ENCODE measurements at regions not wholly inside any gene's neighbourhood (a gene's known extent, or its start where the extent isn't known, plus 50 kb on each side); places are given as distances from the start of the nearest gene placed in this dataset.
A peak's percentile ranks its signal among the peaks of the same experiment; 100 is the strongest.

GRCh38 chr7:13336227-13336626 is 648.8 kb downstream of the ARL4A start:
- no peak for DNase-seq

DNA sequence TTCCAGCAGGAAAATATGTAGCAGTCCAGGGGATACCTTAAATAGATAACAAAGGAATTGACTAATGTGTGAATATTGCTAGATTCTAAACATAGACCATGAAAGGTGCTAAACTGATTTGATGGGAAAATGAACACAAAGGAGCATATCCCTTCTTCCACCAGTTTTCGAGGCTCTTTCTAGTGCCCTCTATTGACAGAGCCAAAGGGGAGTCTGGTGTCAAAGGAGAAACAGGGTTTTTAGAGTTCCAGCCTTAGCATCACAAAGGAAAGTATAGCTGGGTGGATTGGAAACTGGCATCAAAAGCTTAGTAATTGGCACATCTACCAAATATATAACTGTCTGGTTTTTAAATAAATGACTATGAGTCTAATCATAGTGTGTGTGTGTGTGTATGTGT is 636.8 kb downstream of the ETV1 start:
- no peak for DNase-seq

DNA sequence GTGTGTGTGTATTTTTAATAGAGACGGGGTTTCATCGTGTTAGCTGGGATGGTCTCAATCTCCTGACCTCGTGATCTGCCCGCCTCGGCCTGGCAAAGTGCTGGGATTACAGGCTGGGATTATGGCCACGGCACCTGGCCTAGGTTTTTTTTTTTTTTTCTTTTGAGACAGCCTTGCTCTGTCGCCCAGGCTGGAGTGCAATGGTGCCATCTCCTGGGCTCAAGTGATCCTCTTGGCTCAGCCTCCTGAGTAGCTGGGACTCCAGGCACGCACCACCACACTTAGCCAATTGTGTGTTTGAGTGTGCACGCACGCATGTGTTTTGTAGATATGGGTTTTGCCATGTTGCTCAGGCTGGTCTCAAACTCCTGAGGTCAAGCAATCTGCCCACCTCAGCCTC is 629.8 kb downstream of the ETV1 start:
- peak; percentile 7 for DNase-seq

GRCh38 chr7:13386741-13387140 is 602.7 kb downstream of the ETV1 start:
- no peak for DNase-seq

DNA sequence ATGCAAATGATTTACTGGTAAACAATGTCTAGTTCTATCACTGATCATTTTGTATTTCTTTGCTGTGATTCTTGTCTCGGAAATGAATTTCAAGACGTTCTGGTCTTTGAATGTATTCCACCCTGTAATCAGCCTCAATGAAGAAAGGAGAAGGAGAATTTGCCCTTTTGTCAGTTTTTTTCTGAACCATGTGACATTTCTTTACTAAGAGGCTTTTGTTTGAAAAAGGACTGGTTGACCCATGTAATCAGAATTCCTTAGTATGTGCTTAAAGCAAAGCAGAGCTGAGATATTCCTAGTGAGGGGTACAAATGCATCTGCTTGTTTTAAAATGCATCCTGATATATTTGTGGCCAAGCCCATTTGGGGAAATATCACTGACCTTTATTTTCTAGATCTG is 581.6 kb downstream of the ETV1 start:
- DNase-seq, result no peak

- DNase-seq, result no peak
Measured at GRCh38 chr7:13411151-13411550, 578.3 kb downstream of the ETV1 start.

GRCh38 chr7:13411636-13412035 is 577.8 kb downstream of the ETV1 start:
- DNase-seq, result no peak

GRCh38 chr7:13414181-13414580 is 575.3 kb downstream of the ETV1 start:
- no peak for DNase-seq

GRCh38 chr7:13414661-13415107 is 574.8 kb downstream of the ETV1 start:
- DNase-seq, result no peak

- DNase-seq, result no peak
Measured at GRCh38 chr7:13416071-13416470, 573.4 kb downstream of the ETV1 start.

GRCh38 chr7:13416544-13416943 is 572.9 kb downstream of the ETV1 start:
- no peak for DNase-seq

- DNase-seq, result no peak
Measured at GRCh38 chr7:13420726-13421125, 568.7 kb downstream of the ETV1 start.

DNA sequence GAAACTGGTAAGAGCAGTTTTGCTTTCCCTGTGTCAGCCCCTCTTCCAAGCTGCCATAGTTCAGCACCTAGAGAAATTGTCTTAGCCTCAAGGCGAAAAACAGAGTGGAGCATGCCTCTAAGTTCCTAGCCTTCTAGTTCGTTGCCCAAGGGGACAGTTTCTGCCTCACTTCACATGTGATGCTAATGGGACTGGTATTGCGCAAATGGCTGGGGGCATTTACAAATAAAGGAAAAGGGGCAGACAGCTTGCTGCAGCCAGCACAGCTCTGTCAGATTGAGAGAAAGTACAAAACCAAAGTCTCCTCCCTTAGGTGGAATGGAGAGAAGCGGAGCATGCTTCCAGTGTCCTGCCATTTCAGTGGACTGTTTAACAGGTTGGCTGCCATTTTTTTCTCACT is 567.7 kb downstream of the ETV1 start:
- no peak for DNase-seq

DNA sequence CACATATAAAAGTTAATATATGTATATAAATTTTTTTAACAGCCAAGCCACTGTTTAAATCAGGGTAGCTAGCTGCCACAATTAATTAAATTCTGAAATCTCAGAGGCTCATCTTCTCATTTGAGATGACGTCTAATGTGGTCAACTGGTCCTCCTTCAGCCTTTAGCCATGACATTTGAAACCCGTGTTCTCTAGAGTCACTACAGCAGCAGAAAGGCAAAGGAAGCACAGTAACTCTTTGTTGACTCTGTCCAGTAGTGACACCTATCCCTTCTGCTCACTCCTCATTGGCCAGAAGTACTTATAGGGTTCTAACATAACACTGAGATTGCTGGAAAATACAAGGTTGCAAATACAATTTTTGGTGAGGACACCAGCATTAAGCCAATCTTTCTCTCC is 555.5 kb downstream of the ETV1 start:
- no peak for DNase-seq

GRCh38 chr7:13442226-13442625 is 547.2 kb downstream of the ETV1 start:
- no peak for DNase-seq

DNA sequence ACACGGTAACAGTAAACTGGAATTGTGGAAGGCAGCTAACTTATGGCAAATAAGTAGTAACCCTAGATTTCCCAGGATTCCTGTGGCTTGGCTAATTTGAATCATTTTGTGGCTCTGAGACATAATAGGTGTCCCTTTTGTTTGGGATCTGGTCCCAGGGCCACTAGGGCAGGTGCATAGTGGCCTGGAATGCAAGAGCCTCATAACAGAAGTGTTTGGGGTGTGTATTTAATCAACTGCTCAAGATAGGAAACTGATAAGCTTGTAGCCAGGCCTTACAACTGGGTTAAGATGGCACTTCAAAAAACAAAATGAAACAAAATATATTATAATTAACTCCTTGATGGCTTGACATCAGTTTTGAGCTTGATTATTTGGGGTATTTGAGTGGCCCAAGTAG is 541.8 kb downstream of the ETV1 start:
- no peak for DNase-seq

DNA sequence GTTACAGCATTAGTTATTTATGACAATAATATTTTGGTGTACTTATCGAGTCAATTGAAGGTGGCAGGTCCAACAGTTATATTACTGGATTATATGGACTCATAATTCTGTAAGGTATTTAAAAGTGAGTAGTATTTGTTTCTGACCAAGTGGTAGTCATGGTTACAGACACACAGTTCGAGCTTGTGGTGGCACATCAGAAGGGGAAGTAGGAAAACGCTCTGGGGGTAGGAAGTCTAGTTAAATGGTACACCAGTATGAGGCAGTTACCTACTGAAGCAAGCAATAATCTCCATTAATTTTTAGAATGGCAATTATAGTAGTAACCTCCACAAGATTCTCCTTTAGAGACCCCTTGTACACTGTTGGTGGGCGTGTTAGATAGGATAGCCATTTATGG is 541.2 kb downstream of the ETV1 start:
- DNase-seq, result no peak

DNA sequence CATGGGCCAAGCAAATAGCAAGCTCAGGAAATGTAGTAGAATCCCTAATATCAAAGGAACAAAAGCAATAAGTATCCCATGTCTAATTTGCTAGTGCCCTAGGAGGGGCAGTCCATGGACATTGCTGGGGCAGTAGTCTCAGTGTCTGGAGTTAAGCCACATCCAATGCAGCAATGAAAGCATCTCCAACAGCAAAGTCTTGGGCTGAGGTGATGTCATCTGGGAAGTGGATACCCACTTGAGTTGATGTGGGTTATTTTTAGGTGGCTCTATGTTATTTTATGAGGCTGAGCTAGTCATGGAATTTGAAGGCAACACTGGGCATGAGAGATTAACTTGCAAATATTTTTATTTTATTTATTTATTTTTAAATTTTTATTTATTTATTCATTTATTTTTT is 540.0 kb downstream of the ETV1 start:
- DNase-seq, result no peak

- no peak for DNase-seq
Measured at GRCh38 chr7:13454916-13455592, 534.4 kb downstream of the ETV1 start.

- no peak for DNase-seq
Measured at GRCh38 chr7:13457790-13458189, 531.7 kb downstream of the ETV1 start.

DNA sequence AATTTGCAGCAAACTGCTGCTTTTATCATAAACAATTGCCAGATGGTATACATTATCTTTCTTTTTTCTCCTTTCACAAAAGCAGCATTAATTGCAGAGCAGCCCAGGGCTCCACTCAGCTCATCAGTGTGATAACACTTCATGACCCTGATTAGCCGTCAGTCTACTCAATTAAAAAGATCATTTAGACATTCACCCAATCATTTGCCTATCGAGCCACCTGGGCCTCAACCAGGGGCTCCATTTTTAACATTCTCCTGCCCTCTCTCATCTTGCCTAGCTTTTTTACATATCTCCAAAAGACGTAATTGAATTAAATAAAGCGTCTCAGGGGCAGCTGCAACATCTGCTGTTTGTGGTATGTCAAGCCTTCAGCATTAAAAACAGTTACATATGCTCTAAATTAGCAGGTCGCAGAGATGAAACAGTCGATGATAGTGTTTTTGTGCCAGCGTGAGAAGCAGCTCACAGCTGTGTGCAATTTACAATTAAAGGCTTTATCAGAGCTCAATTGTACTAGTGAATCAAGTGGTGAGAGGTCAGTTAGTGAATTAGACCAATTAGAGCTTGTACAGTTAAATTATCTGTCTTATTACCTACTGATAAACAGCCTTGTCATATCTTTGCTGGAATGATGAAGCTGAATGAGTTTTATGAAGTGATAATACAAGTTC is 522.5 kb downstream of the ETV1 start:
- DNase-seq, result peak; percentile 94

- no peak for DNase-seq
Measured at GRCh38 chr7:13476881-13477444, 512.5 kb downstream of the ETV1 start.

GRCh38 chr7:13489386-13489785 is 500.1 kb downstream of the ETV1 start:
- peak; percentile 41 for DNase-seq

GRCh38 chr7:13496976-13497375 is 492.5 kb downstream of the ETV1 start:
- no peak for DNase-seq

- no peak for DNase-seq
Measured at GRCh38 chr7:13508586-13508985, 480.9 kb downstream of the ETV1 start.

Data from NCI-H82 (cell line).